Fibroblast of lung (primary cell): ENCODE measurements at regions not wholly inside any gene's neighbourhood (a gene's known extent, or its start where the extent isn't known, plus 50 kb on each side); places are given as distances from the start of the nearest gene placed in this dataset.

ENCODE experiments used
- EZH2 ChIP-seq: IDR thresholded peaks from 2 replicates; pipeline ENCODE4 v1.5.1; 2012; ENCODE audit warnings: low read length, control low read depth, mild to moderate bottlenecking; ENCODE audit errors: missing control alignments
- TF ChIP-seq, protein P1 (sequence below), 2 donors: IDR thresholded peaks in 1 of 2; conservative IDR thresholded peaks in 1 of 2; 1 replicate in 1 of 2; 2 replicates in 1 of 2; pipeline ENCODE4 v1.5.1; 2011 to 2012; ENCODE audit warnings: low read length in 2 of 2, control low read depth in 1 of 2, inconsistent platforms in 1 of 2, low read depth in 1 of 2, mild to moderate bottlenecking in 1 of 2

DNA sequence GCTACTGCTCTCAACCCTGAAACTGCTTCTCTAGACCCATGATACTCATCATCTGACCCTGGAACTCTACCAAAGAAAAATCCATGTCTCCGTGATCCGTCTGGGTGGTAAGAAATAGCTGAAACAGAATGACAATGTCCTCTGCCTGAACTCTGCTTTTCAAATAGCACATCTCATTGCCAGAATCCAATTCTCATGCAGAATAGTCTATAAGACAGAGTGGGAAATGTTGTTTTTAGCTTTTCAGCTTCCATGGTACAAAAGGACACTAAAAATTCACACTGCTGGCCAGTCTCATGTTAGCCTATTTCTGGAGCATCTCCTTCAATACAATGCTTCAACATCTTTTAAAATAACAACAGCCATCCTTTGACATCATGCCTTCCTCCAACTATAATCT lies 1355.8 kb upstream of the PRMT6 start:
- TF ChIP-seq, protein P1, sequence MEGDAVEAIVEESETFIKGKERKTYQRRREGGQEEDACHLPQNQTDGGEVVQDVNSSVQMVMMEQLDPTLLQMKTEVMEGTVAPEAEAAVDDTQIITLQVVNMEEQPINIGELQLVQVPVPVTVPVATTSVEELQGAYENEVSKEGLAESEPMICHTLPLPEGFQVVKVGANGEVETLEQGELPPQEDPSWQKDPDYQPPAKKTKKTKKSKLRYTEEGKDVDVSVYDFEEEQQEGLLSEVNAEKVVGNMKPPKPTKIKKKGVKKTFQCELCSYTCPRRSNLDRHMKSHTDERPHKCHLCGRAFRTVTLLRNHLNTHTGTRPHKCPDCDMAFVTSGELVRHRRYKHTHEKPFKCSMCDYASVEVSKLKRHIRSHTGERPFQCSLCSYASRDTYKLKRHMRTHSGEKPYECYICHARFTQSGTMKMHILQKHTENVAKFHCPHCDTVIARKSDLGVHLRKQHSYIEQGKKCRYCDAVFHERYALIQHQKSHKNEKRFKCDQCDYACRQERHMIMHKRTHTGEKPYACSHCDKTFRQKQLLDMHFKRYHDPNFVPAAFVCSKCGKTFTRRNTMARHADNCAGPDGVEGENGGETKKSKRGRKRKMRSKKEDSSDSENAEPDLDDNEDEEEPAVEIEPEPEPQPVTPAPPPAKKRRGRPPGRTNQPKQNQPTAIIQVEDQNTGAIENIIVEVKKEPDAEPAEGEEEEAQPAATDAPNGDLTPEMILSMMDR (conservative IDR thresholded peaks at IDR 0.05 in 1 of 2, IDR thresholded peaks at IDR 0.05 in 1 of 2; ENCODE audit: low read depth in 1 of 2, low read length in 2 of 2) = no peak
- no peak for TF ChIP-seq EZH2
